Upper lobe of left lung (tissue), 6 donors: ENCODE measurements at regions not wholly inside any gene's neighbourhood (a gene's known extent, or its start where the extent isn't known, plus 50 kb on each side); places are given as distances from the start of the nearest gene placed in this dataset.

Experiments
- ATAC-seq, 2 donors: fragments of 200-7000 bp; cut with Tn5 transposase; one replicate each; pipeline ENCODE4 v1.9.1; 2022; ENCODE audit warnings: mild to moderate bottlenecking in 2 of 2, moderate library complexity in 2 of 2; ENCODE audit not compliant: low FRiP score in 2 of 2
- DNase-seq, 2 donors: peaks; one replicate each; pipeline ENCODE4 v3.0.0-alpha.2; 2019 to 2020
- H3K27ac ChIP-seq, 4 donors: fragments of 200-600 bp; sonication (generic); one replicate each; pipeline ENCODE4 v1.5.1; 2016 to 2019
- H3K27me3 ChIP-seq, 4 donors: fragments of 200-600 bp; sonication (generic); one replicate each; pipeline ENCODE4 v1.5.1; 2017 to 2019
- H3K36me3 ChIP-seq, 4 donors: fragments of 200-600 bp; sonication (generic); one replicate each; pipeline ENCODE4 v1.5.1; 2016 to 2019
- H3K4me1 ChIP-seq, 4 donors: fragments of 200-600 bp; sonication (generic); one replicate each; pipeline ENCODE4 v1.5.1; 2018 to 2019
- H3K4me3 ChIP-seq, 4 donors: fragments of 200-600 bp; sonication (generic); one replicate each; pipeline ENCODE4 v1.5.1; 2017 to 2019; ENCODE audit warnings: mild to moderate bottlenecking in 2 of 4, moderate library complexity in 1 of 4
- H3K9me3 ChIP-seq, 4 donors: fragments of 200-600 bp; sonication (generic); one replicate each; pipeline ENCODE4 v1.5.1; 2018 to 2019
- CTCF ChIP-seq, 6 experiments: fragments of 450-650 bp in 4 of 6; fragments of 200-600 bp in 2 of 6; sonication (generic) in 2 of 6; IDR thresholded peaks; one replicate each; pipeline ENCODE4 v1.5.1; 2016 to 2019; ENCODE audit warnings: antibody characterized with exemption in 6 of 6
- EP300 ChIP-seq, 4 donors: sonication (generic); formaldehyde crosslinking; IDR thresholded peaks; one replicate each; pipeline ENCODE4 v1.5.1; 2017; ENCODE audit warnings: antibody characterized with exemption in 4 of 4, control low read depth in 2 of 4
- POLR2A ChIP-seq, 4 donors: fragments of 450-650 bp; IDR thresholded peaks; one replicate each; pipeline ENCODE4 v1.5.1; 2016 to 2017; ENCODE audit warnings: antibody characterized with exemption in 4 of 4, mild to moderate bottlenecking in 2 of 4
- POLR2AphosphoS5 ChIP-seq, 2 donors: sonication (generic); formaldehyde crosslinking; IDR thresholded peaks; one replicate each; pipeline ENCODE4 v1.5.1; 2017; ENCODE audit warnings: antibody characterized with exemption in 2 of 2
- WGBS, 2 donors: methylation state at CpG; one replicate each; pipeline ENCODE4 v1.1.5; 2017 to 2018; 5-methylcytosine and 5-hydroxymethylcytosine counted together
- donor health status: DM: no; HTN: no; CAD: no; lungs with moderate emphysema.
- donor health status: DM: no; HTN: yes; CAD: no; lungs with severe emphysema.

GRCh38 chr7:118801366-118801765, 576.9 kb downstream of the ANKRD7 start:
- WGBS, 2 donors, result 85 to 93% methylated on average over 2 of the region's 2 CpGs
- no peak for DNase-seq
- no peaks in the 10 kb centered on the region for H3K4me1 ChIP-seq
- no peaks in the 10 kb centered on the region for H3K9me3 ChIP-seq
- TF ChIP-seq CTCF (IDR thresholded peaks at IDR 0.05) (no peak), POLR2AphosphoS5 (IDR thresholded peaks at IDR 0.05) (no peak), EP300 (IDR thresholded peaks at IDR 0.05) (no peak), POLR2A (IDR thresholded peaks at IDR 0.05) (no peak)
- no peak for ATAC-seq
- no peaks in the 10 kb centered on the region for H3K27me3 ChIP-seq
- H3K27ac ChIP-seq, result no peak overlapping the region
- no peak overlapping the region for H3K4me3 ChIP-seq
- no peaks in the 10 kb centered on the region for H3K36me3 ChIP-seq

- H3K27me3 ChIP-seq, result no peaks in the 10 kb centered on the region
- TF ChIP-seq CTCF (IDR thresholded peaks at IDR 0.05) (no peak), POLR2A (IDR thresholded peaks at IDR 0.05) (no peak), EP300 (IDR thresholded peaks at IDR 0.05) (no peak), POLR2AphosphoS5 (IDR thresholded peaks at IDR 0.05) (no peak)
Measured at GRCh38 chr7:118802726-118803125, 578.2 kb downstream of the ANKRD7 start.

GRCh38 chr7:118826246-118826645, 601.7 kb downstream of the ANKRD7 start:
- 54 to 65% methylated on average over 1 of the region's 1 CpG for WGBS, 2 donors
- H3K9me3 ChIP-seq, result no peaks in the 10 kb centered on the region
- TF ChIP-seq POLR2AphosphoS5 (IDR thresholded peaks at IDR 0.05), result no peak
- TF ChIP-seq POLR2A (IDR thresholded peaks at IDR 0.05), result no peak
- TF ChIP-seq EP300 (IDR thresholded peaks at IDR 0.05), result no peak
- TF ChIP-seq CTCF (IDR thresholded peaks at IDR 0.05), result no peak
- H3K36me3 ChIP-seq, result no peaks in the 10 kb centered on the region
- no peak overlapping the region for H3K27ac ChIP-seq
- H3K4me3 ChIP-seq, result no peak overlapping the region
- ATAC-seq (no peak), DNase-seq (no peak)
- no peaks in the 10 kb centered on the region for H3K4me1 ChIP-seq
- no peaks in the 10 kb centered on the region for H3K27me3 ChIP-seq

More at GRCh38 chr7:118802726-118803125, 578.2 kb downstream of the ANKRD7 start:
- Histone ChIP-seq H3K4me3 (no peak overlapping the region), H3K36me3 (no peaks in the 10 kb centered on the region), H3K9me3 (no peaks in the 10 kb centered on the region), H3K27ac (no peak overlapping the region), H3K4me1 (no peaks in the 10 kb centered on the region)
- ATAC-seq (no peak), DNase-seq (no peak)
- 96 to 98% methylated on average over 2 of the region's 2 CpGs for WGBS, 2 donors

- H3K27ac ChIP-seq, result no peak overlapping the region
- TF ChIP-seq CTCF (IDR thresholded peaks at IDR 0.05) (no peak), POLR2AphosphoS5 (IDR thresholded peaks at IDR 0.05) (no peak), POLR2A (IDR thresholded peaks at IDR 0.05) (no peak)
- WGBS, 2 donors, result 73 to 83% methylated on average over 2 of the region's 2 CpGs
- ATAC-seq (no peak), DNase-seq (no peak)
- no peaks in the 10 kb centered on the region for H3K4me1 ChIP-seq
- peaks cover 0 to 6% (median 2%) of the 10 kb centered on the region in 4 donors for H3K9me3 ChIP-seq
- no peaks in the 10 kb centered on the region for H3K36me3 ChIP-seq
- no peaks in the 10 kb centered on the region for H3K27me3 ChIP-seq
- H3K4me3 ChIP-seq, result no peak overlapping the region
Measured at GRCh38 chr7:118836933-118837332, 612.4 kb downstream of the ANKRD7 start.

GRCh38 chr7:118839515-118839914, 615.0 kb downstream of the ANKRD7 start:
- no peaks in the 10 kb centered on the region for H3K9me3 ChIP-seq
- DNase-seq (no peak), ATAC-seq (no peak)
- WGBS, 2 donors, result 77 to 78% methylated on average over 4 of the region's 4 CpGs
- H3K4me3 ChIP-seq, result no peak overlapping the region
- no peaks in the 10 kb centered on the region for H3K4me1 ChIP-seq
- TF ChIP-seq POLR2A (IDR thresholded peaks at IDR 0.05) (no peak), POLR2AphosphoS5 (IDR thresholded peaks at IDR 0.05) (no peak), CTCF (IDR thresholded peaks at IDR 0.05) (no peak), EP300 (IDR thresholded peaks at IDR 0.05) (no peak)
- H3K36me3 ChIP-seq, result no peaks in the 10 kb centered on the region
- no peak overlapping the region for H3K27ac ChIP-seq
- no peaks in the 10 kb centered on the region for H3K27me3 ChIP-seq
